Lower lobe of right lung (tissue), 2 donors: ENCODE measurements at regions not wholly inside any gene's neighbourhood (a gene's known extent, or its start where the extent isn't known, plus 50 kb on each side); places are given as distances from the start of the nearest gene placed in this dataset.

Source experiments
- ATAC-seq, 2 donors: fragments of 200-7000 bp; cut with Tn5 transposase; one replicate each; pipeline ENCODE4 v1.9.1; 2020 to 2022; ENCODE audit warnings: mild to moderate bottlenecking in 2 of 2, moderate library complexity in 2 of 2
- DNase-seq: peaks from one replicate; pipeline ENCODE4 v3.0.0-alpha.2; 2020
- H3K27ac ChIP-seq: fragments of 200-600 bp; one replicate; pipeline ENCODE4 v1.8.0; 2022
- H3K27me3 ChIP-seq: fragments of 200-600 bp; one replicate; pipeline ENCODE4 v1.8.0; 2022; ENCODE audit warnings: low read depth
- H3K36me3 ChIP-seq: fragments of 200-600 bp; one replicate; pipeline ENCODE4 v1.8.0; 2022; ENCODE audit warnings: mild to moderate bottlenecking
- H3K4me1 ChIP-seq: fragments of 200-600 bp; one replicate; pipeline ENCODE4 v1.8.0; 2022
- H3K4me3 ChIP-seq: fragments of 200-600 bp; one replicate; pipeline ENCODE4 v1.8.0; 2022; ENCODE audit warnings: mild to moderate bottlenecking
- H3K9me3 ChIP-seq: fragments of 200-600 bp; one replicate; pipeline ENCODE4 v1.8.0; 2022
- intact Hi-C: fragments of 100-400 bp; cut with DNase I; formaldehyde crosslinking; loops from one replicate; pipeline ENCODE4 v1.11.0; 2022
- TF ChIP-seq, protein P1 (sequence below): fragments of 200-600 bp; IDR thresholded peaks from one replicate; pipeline ENCODE4 v1.8.0; 2022; ENCODE audit warnings: antibody characterized with exemption, mild to moderate bottlenecking
- donor health status: DM: no; HTN: yes; CAD: no; lungs with severe emphysema.

DNA sequence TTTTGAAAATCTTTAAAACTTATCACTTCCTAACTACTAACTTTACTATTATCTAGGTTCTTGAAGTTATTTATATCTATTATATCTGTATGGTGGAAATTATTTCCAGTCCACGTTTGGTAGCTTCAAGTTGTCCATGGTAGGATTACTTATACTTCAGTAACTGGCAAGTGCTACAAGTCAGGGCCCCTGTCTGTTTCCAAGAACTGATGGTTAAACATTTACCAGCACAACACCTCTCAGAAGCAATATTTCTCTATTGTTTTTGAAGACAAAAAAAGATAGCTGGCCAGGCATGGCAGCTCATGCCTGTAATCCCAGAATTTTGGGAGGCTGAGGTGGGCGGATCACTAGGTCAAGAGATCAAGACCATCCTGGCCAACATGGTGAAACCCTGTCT is 240.4 kb upstream of the RHOBTB1 start:
- no peak for ATAC-seq
- DNase-seq = no peak
- Histone ChIP-seq H3K36me3 (no peaks in the 10 kb centered on the region), H3K27me3 (no peaks in the 10 kb centered on the region), H3K4me3 (no peak overlapping the region), H3K4me1 (no peaks in the 10 kb centered on the region), H3K9me3 (no peaks in the 10 kb centered on the region), H3K27ac (no peak overlapping the region)
- intact Hi-C loops = no loop called here
- TF ChIP-seq, protein P1, sequence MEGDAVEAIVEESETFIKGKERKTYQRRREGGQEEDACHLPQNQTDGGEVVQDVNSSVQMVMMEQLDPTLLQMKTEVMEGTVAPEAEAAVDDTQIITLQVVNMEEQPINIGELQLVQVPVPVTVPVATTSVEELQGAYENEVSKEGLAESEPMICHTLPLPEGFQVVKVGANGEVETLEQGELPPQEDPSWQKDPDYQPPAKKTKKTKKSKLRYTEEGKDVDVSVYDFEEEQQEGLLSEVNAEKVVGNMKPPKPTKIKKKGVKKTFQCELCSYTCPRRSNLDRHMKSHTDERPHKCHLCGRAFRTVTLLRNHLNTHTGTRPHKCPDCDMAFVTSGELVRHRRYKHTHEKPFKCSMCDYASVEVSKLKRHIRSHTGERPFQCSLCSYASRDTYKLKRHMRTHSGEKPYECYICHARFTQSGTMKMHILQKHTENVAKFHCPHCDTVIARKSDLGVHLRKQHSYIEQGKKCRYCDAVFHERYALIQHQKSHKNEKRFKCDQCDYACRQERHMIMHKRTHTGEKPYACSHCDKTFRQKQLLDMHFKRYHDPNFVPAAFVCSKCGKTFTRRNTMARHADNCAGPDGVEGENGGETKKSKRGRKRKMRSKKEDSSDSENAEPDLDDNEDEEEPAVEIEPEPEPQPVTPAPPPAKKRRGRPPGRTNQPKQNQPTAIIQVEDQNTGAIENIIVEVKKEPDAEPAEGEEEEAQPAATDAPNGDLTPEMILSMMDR = no peak

DNA sequence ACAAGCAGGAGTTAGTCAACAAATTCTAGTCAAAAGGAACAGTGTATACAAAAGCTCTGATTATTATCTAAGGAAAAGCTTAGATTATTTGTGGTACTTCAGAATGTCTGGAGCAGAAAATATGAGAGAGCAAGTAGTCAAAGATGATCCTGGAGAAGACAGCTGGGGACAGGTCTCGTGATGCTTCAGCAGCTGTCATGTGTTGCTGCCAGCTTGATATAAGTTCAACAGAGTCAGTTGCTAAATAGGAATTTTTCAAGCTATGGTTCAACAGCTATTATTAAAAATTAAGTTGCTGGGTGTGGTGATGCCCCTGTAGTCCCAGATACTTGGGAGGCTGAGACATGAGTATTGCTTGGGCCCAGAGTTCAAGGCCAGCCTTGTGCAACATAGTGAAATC is 240.0 kb upstream of the RHOBTB1 start:
- intact Hi-C loops = no loop called here
- Histone ChIP-seq H3K36me3 (no peaks in the 10 kb centered on the region), H3K9me3 (no peaks in the 10 kb centered on the region), H3K27me3 (no peaks in the 10 kb centered on the region), H3K4me1 (no peaks in the 10 kb centered on the region), H3K4me3 (no peak overlapping the region), H3K27ac (no peak overlapping the region)
- DNase-seq (no peak), ATAC-seq (no peak)
- TF ChIP-seq, protein P1 = no peak

DNA sequence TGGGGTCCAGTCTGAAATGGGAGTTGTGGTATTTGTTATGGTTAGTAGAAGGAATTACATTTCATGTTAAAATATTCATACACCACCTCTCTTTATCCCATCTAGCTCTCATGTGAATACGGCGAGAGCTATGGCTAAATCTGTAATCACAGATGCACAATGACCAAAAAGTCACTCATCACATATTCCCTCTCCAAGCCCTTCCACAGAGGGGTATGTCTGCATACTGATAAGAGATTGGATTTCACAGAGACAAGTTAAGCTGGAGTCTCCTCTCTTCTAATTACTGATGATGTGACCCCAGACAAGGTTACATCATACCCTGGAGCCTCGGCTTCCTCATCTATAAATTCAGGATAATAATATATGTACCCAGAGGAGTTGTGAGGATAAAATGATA is 237.8 kb upstream of the RHOBTB1 start:
- DNase-seq (no peak), ATAC-seq (no peak)
- no peaks in the 10 kb centered on the region for H3K9me3 ChIP-seq
- H3K27ac ChIP-seq = no peak overlapping the region
- no peaks in the 10 kb centered on the region for H3K36me3 ChIP-seq
- TF ChIP-seq, protein P1 = no peak
- intact Hi-C loops = no loop called here
- H3K27me3 ChIP-seq = no peaks in the 10 kb centered on the region
- H3K4me1 ChIP-seq = no peaks in the 10 kb centered on the region
- no peak overlapping the region for H3K4me3 ChIP-seq

DNA sequence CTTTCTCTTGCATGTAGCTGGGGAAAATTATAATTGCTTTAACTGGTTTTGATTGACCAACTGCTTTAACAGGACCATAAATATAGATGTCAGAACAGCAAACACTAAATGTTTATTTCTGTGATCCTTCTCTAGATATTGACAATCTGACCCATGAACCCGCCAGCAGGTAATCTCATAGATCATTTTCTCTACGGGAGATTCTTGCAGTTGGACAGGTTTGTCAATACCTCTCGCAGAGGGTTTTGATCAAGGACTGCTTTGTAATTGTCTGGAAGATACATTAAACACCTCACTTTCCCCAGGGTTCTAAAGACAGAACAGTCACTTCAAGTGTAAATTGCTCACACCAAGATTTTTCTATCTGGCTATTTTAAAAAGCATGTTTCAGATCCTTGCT is 235.8 kb upstream of the RHOBTB1 start:
- Histone ChIP-seq H3K36me3 (no peaks in the 10 kb centered on the region), H3K27ac (no peak overlapping the region), H3K9me3 (no peaks in the 10 kb centered on the region), H3K4me3 (no peak overlapping the region), H3K4me1 (no peaks in the 10 kb centered on the region), H3K27me3 (no peaks in the 10 kb centered on the region)
- TF ChIP-seq, protein P1 = no peak
- ATAC-seq (no peak), DNase-seq (no peak)
- intact Hi-C loops = no loop called here

DNA sequence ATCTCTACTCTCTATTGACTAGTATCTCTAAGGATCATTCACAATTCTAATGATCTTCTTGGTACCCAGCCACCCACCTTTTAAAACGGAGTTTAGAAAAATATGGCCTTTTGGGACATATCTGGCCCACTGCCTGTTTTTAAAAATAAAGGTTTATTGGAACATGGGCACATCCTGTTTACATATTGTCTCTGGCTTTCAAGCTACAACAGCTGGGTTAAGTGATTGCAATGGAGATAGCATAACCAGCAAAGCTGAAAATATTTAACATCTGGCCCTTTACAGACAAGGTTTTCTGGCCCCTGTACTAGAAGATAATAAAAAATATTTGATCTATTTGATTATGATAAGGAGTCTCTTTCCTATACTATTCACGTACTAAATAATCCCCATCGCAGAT is 232.4 kb upstream of the RHOBTB1 start:
- no peak overlapping the region for H3K27ac ChIP-seq
- ATAC-seq (no peak), DNase-seq (no peak)
- H3K4me3 ChIP-seq = no peak overlapping the region
- H3K9me3 ChIP-seq = no peaks in the 10 kb centered on the region
- H3K4me1 ChIP-seq = no peaks in the 10 kb centered on the region
- intact Hi-C loops = no loop called here
- TF ChIP-seq, protein P1 = no peak
- H3K27me3 ChIP-seq = no peaks in the 10 kb centered on the region
- no peaks in the 10 kb centered on the region for H3K36me3 ChIP-seq

DNA sequence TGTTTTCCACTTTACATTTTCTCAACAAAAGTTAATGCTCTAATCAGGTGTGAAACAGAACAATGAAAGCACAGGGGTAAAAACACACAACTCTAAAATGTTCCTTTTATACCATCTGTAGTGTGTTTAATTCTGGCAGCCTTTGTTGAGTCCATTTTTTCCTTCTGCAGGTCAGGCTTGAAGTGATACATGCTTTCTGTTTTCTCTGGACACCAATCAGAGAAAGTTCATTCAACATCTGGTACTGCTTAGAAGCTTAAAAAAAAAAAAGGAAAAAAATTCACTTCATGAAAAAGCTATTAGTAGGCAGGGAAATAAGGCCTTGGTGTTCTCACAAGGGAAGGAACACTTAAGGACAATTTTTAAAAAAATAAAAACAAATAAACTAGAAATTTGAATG is 231.3 kb upstream of the RHOBTB1 start:
- no peak for DNase-seq
- Histone ChIP-seq H3K4me1 (no peaks in the 10 kb centered on the region), H3K27me3 (no peaks in the 10 kb centered on the region), H3K27ac (no peak overlapping the region), H3K4me3 (no peak overlapping the region), H3K36me3 (no peaks in the 10 kb centered on the region), H3K9me3 (no peaks in the 10 kb centered on the region)
- peak in 1 of 2 donors; percentile 21 for ATAC-seq
- TF ChIP-seq, protein P1 = no peak
- intact Hi-C loops = no loop called here
